ENCODE measurements at regions not wholly inside any gene's neighbourhood (a gene's known extent, or its start where the extent isn't known, plus 50 kb on each side); places are given as distances from the start of the nearest gene placed in this dataset.

DNA sequence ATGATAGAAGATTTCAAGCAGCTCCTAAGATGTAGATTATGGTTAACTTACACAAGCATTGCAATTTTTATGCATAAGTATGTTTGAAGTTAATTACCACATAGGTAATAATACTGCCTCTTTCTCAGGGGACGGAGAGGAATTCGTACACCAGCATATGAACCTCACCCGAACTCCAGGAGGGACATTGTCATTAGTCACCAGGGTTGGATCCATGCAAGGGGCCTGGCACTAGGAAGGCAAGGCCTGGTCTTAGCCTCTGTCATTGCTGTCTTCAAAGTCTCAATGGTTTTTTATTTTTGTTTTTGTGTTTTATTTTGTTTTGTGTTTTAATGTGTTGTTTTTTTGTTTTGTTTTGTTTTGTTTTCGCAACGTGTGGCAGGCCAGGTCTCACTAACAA is 145.6 kb upstream of the PPP2R2D start:
- no peaks in the 10 kb centered on the region for H3K36me3 ChIP-seq (ENCODE audit: control insufficient read depth in 2 of 2, extremely low read depth in 1 of 2, insufficient read depth in 2 of 2, low read length in 2 of 2)
- no peaks in the 10 kb centered on the region for H3K9me1 ChIP-seq (replicated peaks; ENCODE audit: control insufficient read depth, extremely low read depth, insufficient read depth, low read length)
- intact Hi-C loops (cut with micrococcal nuclease) = no loop called here
- H3K4me1 ChIP-seq (ENCODE audit: control insufficient read depth, extremely low read depth, insufficient read depth, low read length) = no peaks in the 10 kb centered on the region
- no peak overlapping the region for H2AFZ ChIP-seq (ENCODE audit: low read depth, low read length)
- no peak for FAIRE-seq
- CTCF ChIA-PET = no interaction called here
- H3K9me3 ChIP-seq (replicated peaks; ENCODE audit: control insufficient read depth, insufficient read depth, low read length) = peaks cover 6% of the 10 kb centered on the region
- H3K27ac ChIP-seq (ENCODE audit: insufficient read depth, low read depth, low read length) = no peak overlapping the region
- no peaks in the 10 kb centered on the region for H4K20me1 ChIP-seq (replicated peaks; ENCODE audit: control insufficient read depth, extremely low read depth, insufficient read depth, low read length)
- H3K4me2 ChIP-seq (ENCODE audit: insufficient read depth, low read length) = no peak overlapping the region
- H3K79me2 ChIP-seq (ENCODE audit: control insufficient read depth, insufficient read depth, low read length) = no peaks in the 10 kb centered on the region
- POLR2A ChIA-PET = no interaction called here
- dilution Hi-C loops (cut with MboI; ENCODE audit: extremely low pct_ligation_motif_present, low sequenced_read_pairs) = no loop called here
- DNase-seq (ENCODE audit: low read depth, low spot score) = no peak
- no TSS peak for BruUV-seq (replicated peaks)
- no peaks in the 10 kb centered on the region for H3K27me3 ChIP-seq (ENCODE audit: control insufficient read depth in 2 of 2, insufficient read depth in 2 of 2, low read length in 2 of 2)
- H3K9ac ChIP-seq (replicated peaks; ENCODE audit: extremely low read depth, insufficient read depth, low read length) = no peak overlapping the region
- no peak overlapping the region for H3K4me3 ChIP-seq (replicated peaks in 1 of 3; ENCODE audit: insufficient read depth in 1 of 3, low read depth in 1 of 3, low read length in 3 of 3)
- TF ChIP-seq CTCF (IDR thresholded peaks at IDR 0.05; ENCODE audit: extremely low read depth in 1 of 2, insufficient read depth in 1 of 2, low read depth in 1 of 2, low read length in 2 of 2) (no peak), EZH2 (IDR thresholded peaks at IDR 0.05; ENCODE audit: borderline replicate concordance, low read depth, low read length, severe bottlenecking) (no peak)

- Histone ChIP-seq H3K4me2 (ENCODE audit: insufficient read depth, low read length) (no peak overlapping the region), H3K9ac (replicated peaks; ENCODE audit: extremely low read depth, insufficient read depth, low read length) (no peak overlapping the region), H3K36me3 (ENCODE audit: control insufficient read depth in 2 of 2, extremely low read depth in 1 of 2, insufficient read depth in 2 of 2, low read length in 2 of 2) (no peaks in the 10 kb centered on the region), H3K27me3 (ENCODE audit: control insufficient read depth in 2 of 2, insufficient read depth in 2 of 2, low read length in 2 of 2) (no peaks in the 10 kb centered on the region), H3K79me2 (ENCODE audit: control insufficient read depth, insufficient read depth, low read length) (no peaks in the 10 kb centered on the region), H3K9me1 (replicated peaks; ENCODE audit: control insufficient read depth, extremely low read depth, insufficient read depth, low read length) (no peaks in the 10 kb centered on the region), H3K4me1 (ENCODE audit: control insufficient read depth, extremely low read depth, insufficient read depth, low read length) (no peaks in the 10 kb centered on the region), H4K20me1 (replicated peaks; ENCODE audit: control insufficient read depth, extremely low read depth, insufficient read depth, low read length) (no peaks in the 10 kb centered on the region), H3K4me3 (replicated peaks in 1 of 3; ENCODE audit: insufficient read depth in 1 of 3, low read depth in 1 of 3, low read length in 3 of 3) (no peak overlapping the region), H3K27ac (ENCODE audit: insufficient read depth, low read depth, low read length) (no peak overlapping the region), H3K9me3 (replicated peaks; ENCODE audit: control insufficient read depth, insufficient read depth, low read length) (peaks cover 6% of the 10 kb centered on the region), H2AFZ (ENCODE audit: low read depth, low read length) (no peak overlapping the region)
- DNase-seq (ENCODE audit: low read depth, low spot score) = no peak
- ChIA-PET POLR2A (no interaction called here), CTCF (no interaction called here)
- intact Hi-C loops (cut with micrococcal nuclease) = no loop called here
- FAIRE-seq = no peak
- dilution Hi-C loops (cut with MboI; ENCODE audit: extremely low pct_ligation_motif_present, low sequenced_read_pairs) = no loop called here
- no peak for TF ChIP-seq FOS (IDR thresholded peaks at IDR 0.05; ENCODE audit: borderline replicate concordance, insufficient read depth, low read length)
- no peak for TF ChIP-seq POLR2A (IDR thresholded peaks at IDR 0.05; ENCODE audit: low read depth, low read length)
- TF ChIP-seq POLR2AphosphoS5 (IDR thresholded peaks at IDR 0.05; ENCODE audit: insufficient read depth, low read depth, low read length) = no peak
- TF ChIP-seq GATA2 (IDR thresholded peaks at IDR 0.05; ENCODE audit: insufficient read depth, insufficient read length, low read depth, low read length) = no peak
- no TSS peak for BruUV-seq (replicated peaks)
Observed at GRCh38 chr10:131757285-131758058, 143.3 kb upstream of the PPP2R2D start.
